ENCODE measurements at regions not wholly inside any gene's neighbourhood (a gene's known extent, or its start where the extent isn't known, plus 50 kb on each side); places are given as distances from the start of the nearest gene placed in this dataset.

- no peak for DNase-seq
- H3K4me3 ChIP-seq, result no peak overlapping the region
- H3K36me3 ChIP-seq (replicated peaks in 1 of 2), result no peaks in the 10 kb centered on the region
- H3K27me3 ChIP-seq, result no peaks in the 10 kb centered on the region
- intact Hi-C loops (cut with DNase I), result no loop called here
- no peaks in the 10 kb centered on the region for H3K4me1 ChIP-seq (replicated peaks in 1 of 2)
- no peaks in the 10 kb centered on the region for H3K9me3 ChIP-seq (replicated peaks in 1 of 3)
- H3K27ac ChIP-seq, result no peak overlapping the region
- TF ChIP-seq POLR2A (IDR thresholded peaks at IDR 0.05), result no peak
- TF ChIP-seq CTCF (IDR thresholded peaks at IDR 0.05), result no peak
Observed at GRCh38 chr4:71288875-71289274, 49.9 kb upstream of the SLC4A4 start.
